ENCODE measurements at regions not wholly inside any gene's neighbourhood (a gene's known extent, or its start where the extent isn't known, plus 50 kb on each side); places are given as distances from the start of the nearest gene placed in this dataset.

DNA sequence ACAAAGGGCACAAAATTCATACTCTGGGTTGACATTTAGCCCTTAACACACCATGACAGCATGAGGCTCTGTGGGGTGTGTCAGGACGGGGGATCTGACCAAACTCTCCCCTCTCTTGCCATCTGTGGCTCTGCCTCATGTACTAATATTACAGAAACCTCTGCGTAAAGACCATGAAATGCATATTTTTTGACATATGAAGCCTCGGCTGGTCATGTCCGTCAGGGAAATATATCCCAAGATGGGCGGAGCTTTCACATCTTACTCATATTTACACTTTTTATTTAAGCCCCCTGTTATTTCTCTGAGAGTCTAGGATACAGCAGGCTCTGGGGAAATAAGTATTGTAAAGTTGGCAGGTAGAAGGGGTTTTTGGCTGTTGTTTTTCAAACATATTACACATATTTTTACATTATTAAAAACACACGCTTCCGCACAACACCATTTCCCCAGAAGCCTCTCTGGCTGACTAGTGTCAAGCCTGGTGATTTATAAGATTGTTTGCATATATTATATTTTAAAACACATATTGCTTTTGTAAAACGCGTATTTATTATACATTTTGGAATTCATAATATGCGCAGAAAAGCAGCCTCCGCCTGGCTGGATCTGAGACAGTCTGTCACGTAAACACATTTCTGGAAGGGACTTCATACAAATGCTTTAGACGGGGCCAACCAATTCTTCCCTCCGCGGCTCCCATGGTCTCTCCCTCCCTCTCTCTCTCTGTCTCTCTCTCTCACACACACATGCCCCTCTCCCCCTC, 237.7 kb upstream of the ZFHX3 start:
- TF ChIP-seq, protein P1, sequence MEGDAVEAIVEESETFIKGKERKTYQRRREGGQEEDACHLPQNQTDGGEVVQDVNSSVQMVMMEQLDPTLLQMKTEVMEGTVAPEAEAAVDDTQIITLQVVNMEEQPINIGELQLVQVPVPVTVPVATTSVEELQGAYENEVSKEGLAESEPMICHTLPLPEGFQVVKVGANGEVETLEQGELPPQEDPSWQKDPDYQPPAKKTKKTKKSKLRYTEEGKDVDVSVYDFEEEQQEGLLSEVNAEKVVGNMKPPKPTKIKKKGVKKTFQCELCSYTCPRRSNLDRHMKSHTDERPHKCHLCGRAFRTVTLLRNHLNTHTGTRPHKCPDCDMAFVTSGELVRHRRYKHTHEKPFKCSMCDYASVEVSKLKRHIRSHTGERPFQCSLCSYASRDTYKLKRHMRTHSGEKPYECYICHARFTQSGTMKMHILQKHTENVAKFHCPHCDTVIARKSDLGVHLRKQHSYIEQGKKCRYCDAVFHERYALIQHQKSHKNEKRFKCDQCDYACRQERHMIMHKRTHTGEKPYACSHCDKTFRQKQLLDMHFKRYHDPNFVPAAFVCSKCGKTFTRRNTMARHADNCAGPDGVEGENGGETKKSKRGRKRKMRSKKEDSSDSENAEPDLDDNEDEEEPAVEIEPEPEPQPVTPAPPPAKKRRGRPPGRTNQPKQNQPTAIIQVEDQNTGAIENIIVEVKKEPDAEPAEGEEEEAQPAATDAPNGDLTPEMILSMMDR (IDR thresholded peaks at IDR 0.05; ENCODE audit: low read depth, low read length), result no peak
- no peak for TF ChIP-seq EZH2phosphoT487 (IDR thresholded peaks at IDR 0.05; ENCODE audit: low read depth)
